AG04450 (cell line): ENCODE measurements at regions not wholly inside any gene's neighbourhood (a gene's known extent, or its start where the extent isn't known, plus 50 kb on each side); places are given as distances from the start of the nearest gene placed in this dataset.

Experiments
- CTCF ChIA-PET: fragments of 300-600, 350-600 bp; formaldehyde crosslinking; extraction: SDS; loops from one replicate; lab custom pipeline; 2022; ENCODE audit warnings: antibody characterized with exemption, inconsistent platforms; lab: Charles Lee
- POLR2A ChIA-PET: fragments of 350-600 bp; formaldehyde crosslinking; extraction: SDS; loops from one replicate; lab custom pipeline; 2021; ENCODE audit warnings: antibody characterized with exemption, inconsistent platforms; lab: Yijun Ruan, JAX
- DNase-seq: peaks from one replicate; pipeline ENCODE4 v3.0.0-alpha.2; 2011; ENCODE audit warnings: low read depth, low spot score
- H3K27ac ChIP-seq: one replicate; pipeline ENCODE4 v1.5.1; 2012; ENCODE audit warnings: low read depth, low read length, control low read depth
- H3K27me3 ChIP-seq: one replicate; pipeline ENCODE4 v1.6.0; 2012; ENCODE audit warnings: low read length; ENCODE audit not compliant: control insufficient read depth, insufficient read depth
- H3K4me3 ChIP-seq: 2 replicates; pipeline ENCODE4 v1.5.1; 2011; ENCODE audit warnings: mild to moderate bottlenecking, low read depth, low read length, control low read depth
- H3K9me3 ChIP-seq: 2 replicates; pipeline ENCODE4 v1.5.1; 2012; ENCODE audit warnings: low read length; ENCODE audit not compliant: control insufficient read depth, insufficient read depth
- TF ChIP-seq, protein P1 (sequence below): IDR thresholded peaks from 2 replicates; pipeline ENCODE4 v1.5.1; 2011; ENCODE audit warnings: low read depth, low read length, control low read depth, inconsistent platforms

DNA sequence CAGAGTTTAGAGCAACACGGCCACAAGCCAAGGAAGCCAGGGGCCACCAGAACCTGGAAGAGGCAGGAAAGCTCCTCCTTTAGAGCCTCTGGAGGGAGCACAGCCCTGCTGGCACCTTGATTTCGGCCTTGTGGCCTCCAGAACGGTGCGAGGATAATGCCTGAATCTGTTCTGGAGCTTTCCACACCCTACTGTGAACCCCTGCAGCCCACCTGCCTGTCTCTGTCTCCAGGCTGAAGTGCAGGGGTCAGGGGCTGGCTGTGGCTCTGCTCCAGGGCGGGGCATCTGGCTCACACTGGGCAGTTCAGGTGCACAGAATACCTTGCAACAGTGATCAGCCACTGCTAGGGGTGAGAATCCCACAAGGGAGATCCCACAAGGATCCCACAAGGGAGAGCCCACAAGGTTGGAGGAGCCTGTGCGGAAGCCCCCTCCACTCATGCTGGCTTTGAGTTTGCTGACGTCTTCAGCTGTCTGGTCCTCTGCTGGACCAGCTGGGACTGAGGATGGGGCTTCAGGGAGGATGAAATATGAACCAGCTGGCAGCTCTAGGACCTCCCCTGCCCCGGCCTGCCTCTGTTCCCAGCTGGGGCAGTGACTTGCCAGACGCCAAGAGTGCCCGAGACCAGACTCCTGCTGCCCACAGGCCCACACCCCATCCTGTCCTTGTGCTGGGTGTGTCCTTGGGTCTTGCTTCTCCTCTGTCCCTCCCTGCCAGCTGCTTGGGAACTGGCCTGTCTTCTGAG is 56.4 kb upstream of the OTOS start:
- peaks cover 30% of the 10 kb centered on the region for H3K27me3 ChIP-seq
- CTCF ChIA-PET: no interaction called here
- POLR2A ChIA-PET: no interaction called here
- no peak overlapping the region for H3K27ac ChIP-seq
- TF ChIP-seq, protein P1, sequence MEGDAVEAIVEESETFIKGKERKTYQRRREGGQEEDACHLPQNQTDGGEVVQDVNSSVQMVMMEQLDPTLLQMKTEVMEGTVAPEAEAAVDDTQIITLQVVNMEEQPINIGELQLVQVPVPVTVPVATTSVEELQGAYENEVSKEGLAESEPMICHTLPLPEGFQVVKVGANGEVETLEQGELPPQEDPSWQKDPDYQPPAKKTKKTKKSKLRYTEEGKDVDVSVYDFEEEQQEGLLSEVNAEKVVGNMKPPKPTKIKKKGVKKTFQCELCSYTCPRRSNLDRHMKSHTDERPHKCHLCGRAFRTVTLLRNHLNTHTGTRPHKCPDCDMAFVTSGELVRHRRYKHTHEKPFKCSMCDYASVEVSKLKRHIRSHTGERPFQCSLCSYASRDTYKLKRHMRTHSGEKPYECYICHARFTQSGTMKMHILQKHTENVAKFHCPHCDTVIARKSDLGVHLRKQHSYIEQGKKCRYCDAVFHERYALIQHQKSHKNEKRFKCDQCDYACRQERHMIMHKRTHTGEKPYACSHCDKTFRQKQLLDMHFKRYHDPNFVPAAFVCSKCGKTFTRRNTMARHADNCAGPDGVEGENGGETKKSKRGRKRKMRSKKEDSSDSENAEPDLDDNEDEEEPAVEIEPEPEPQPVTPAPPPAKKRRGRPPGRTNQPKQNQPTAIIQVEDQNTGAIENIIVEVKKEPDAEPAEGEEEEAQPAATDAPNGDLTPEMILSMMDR: no peak
- H3K9me3 ChIP-seq: no peaks in the 10 kb centered on the region; the same call in 1 of the 2 replicates
- DNase-seq: no peak
- no peak overlapping the region for H3K4me3 ChIP-seq

DNA sequence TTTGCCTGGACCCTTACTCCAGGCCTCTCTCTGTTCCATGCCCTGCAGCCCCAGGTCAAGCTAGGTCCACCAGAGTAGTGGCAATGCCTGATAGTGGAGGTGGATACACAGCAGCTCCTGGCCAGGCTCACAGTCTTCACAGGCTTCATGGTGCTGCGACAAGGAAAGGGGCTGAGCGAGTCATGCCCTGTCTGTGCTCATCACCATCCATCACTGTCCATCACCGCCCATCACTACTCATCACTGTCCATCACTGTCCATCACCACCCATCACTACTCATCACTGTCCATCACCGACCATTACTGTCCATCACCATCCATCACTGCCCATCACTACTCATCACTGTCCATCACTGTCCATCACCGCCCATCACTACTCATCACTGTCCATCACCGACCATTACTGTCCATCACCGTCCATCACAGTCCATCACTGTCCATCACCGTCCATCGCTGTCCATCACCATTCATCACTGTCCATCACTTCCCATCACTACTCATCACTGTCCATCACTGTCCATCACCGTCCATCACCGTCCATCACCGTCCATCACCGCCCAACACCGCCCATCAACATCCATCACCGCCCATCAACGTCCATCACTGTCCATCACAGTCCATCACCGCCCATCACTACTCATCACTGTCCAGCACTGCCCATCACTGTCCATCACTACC is 57.1 kb upstream of the OTOS start:
- Histone ChIP-seq H3K27ac (no peak overlapping the region), H3K4me3 (no peak overlapping the region), H3K27me3 (peaks cover 33% of the 10 kb centered on the region), H3K9me3 (no peaks in the 10 kb centered on the region; the same call in 1 of the 2 replicates)
- CTCF ChIA-PET: no interaction called here
- POLR2A ChIA-PET: no interaction called here
- DNase-seq: no peak
- TF ChIP-seq, protein P1: no peak

DNA sequence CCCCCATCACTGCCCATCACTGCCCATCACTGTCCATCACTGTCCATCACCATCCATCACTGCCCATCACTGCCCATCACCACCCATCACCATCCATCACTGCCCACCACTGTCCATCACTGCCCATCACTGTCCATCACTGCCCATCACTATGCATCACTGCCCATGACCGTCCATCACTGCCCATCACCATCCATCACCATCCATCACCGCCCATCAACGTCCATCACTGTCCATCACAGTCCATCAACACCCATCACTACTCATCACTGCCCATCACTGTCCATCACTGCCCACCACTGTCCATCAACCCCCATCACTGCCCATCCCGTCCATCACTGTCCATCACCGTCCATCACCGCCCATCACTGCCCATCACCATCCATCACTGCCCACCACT is 57.8 kb upstream of the OTOS start:
- ChIA-PET CTCF (no interaction called here), POLR2A (no interaction called here)
- no peaks in the 10 kb centered on the region; the same call in 1 of the 2 replicates for H3K9me3 ChIP-seq
- H3K27ac ChIP-seq: no peak overlapping the region
- peaks cover 39% of the 10 kb centered on the region for H3K27me3 ChIP-seq
- TF ChIP-seq, protein P1: no peak
- no peak overlapping the region for H3K4me3 ChIP-seq
- DNase-seq: no peak

DNA sequence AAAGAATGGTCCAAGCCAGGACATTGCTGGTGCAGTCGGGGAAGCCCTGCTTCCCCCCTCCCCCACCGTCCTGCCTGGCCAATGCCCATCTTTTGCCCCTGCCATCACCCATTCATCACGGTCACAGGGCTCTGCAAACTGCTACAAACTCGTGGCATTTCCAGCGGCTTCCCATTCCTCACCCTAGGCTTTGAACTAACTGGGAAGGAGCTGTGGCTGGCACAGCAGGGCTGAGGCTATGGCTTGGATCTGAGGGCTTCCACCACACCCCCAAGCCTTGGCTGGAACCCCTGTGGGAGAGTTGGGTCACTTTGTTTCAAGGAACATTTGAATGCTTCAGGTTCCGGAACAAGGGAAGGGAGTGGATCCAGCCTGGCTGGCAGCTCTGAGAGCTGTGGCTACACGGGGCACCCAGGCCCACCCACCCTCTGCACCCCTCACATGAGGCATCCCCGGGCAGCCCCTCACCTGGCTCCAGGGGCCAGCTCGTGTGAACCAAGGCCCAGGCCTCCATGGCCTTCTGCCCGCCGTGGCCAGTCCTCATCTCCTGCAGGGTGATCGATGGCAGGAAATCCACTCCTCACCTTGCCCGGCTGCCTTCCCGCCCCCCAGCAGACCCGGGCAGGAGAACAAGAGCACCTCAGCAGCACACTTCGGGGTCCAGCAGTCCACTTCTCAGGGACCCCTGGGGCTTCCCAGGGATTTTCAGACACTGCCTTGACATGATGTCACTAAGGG is 58.8 kb upstream of the OTOS start:
- no peak for DNase-seq
- H3K4me3 ChIP-seq: no peak overlapping the region
- POLR2A ChIA-PET: no interaction called here
- H3K27ac ChIP-seq: no peak overlapping the region
- peaks cover 40% of the 10 kb centered on the region for H3K27me3 ChIP-seq
- CTCF ChIA-PET: interaction anchor here (1.0 kb wide), 1 partner anchor 56 kb away, joined by 3 read pairs; no protein-coding TSS in a partner anchor
- TF ChIP-seq, protein P1: no peak
- H3K9me3 ChIP-seq: no peaks in the 10 kb centered on the region; the same call in 1 of the 2 replicates
